PC-9 (cell line): ENCODE measurements at regions not wholly inside any gene's neighbourhood (a gene's known extent, or its start where the extent isn't known, plus 50 kb on each side); places are given as distances from the start of the nearest gene placed in this dataset.

Experiments used
- BruUV-seq: library from RNA; stranded (reverse); fragments of 400-500 nt; replicated peaks from 2 replicates; lab custom pipeline; 2021; lab: Mats Ljungman, UMichigan
- CTCF ChIA-PET: fragments of 300-600 bp; sonication (Branson Sonifier 250); formaldehyde crosslinking; loops from one replicate; lab custom pipeline; 2022; ENCODE audit warnings: antibody characterized with exemption; lab: Charles Lee
- POLR2A ChIA-PET: fragments of 300-600 bp; sonication (Branson Sonifier 250); formaldehyde crosslinking; loops from one replicate; lab custom pipeline; 2022; ENCODE audit warnings: antibody characterized with exemption; ENCODE audit not compliant: unreplicated experiment; lab: Charles Lee
- DNase-seq, 2 experiments: peaks; one replicate each; pipeline versions ENCODE4 v3.0.0 to v3.0.0-alpha.2; 2015 to 2022; ENCODE audit warnings: mixed read lengths in 1 of 2
- H2AFZ ChIP-seq: fragments of 200-600 bp; sonication (generic); 2 replicates; pipeline ENCODE4 v1.8.1; 2017; ENCODE audit warnings: antibody characterized with exemption
- H3F3A ChIP-seq: fragments of 200-600 bp; sonication (generic); 2 replicates; pipeline ENCODE4 v1.8.1; 2017; ENCODE audit warnings: antibody characterized with exemption, mild to moderate bottlenecking, low read depth; ENCODE audit not compliant: insufficient read depth
- H3K27ac ChIP-seq: fragments of 200-600 bp; sonication (generic); 2 replicates; pipeline ENCODE4 v1.6.1; 2016; ENCODE audit warnings: mixed run types
- H3K27me3 ChIP-seq: fragments of 200-600 bp; sonication (generic); 2 replicates; pipeline ENCODE4 v1.6.1; 2016; ENCODE audit warnings: low read depth, mixed run types; ENCODE audit not compliant: insufficient read depth
- H3K36me3 ChIP-seq: fragments of 200-600 bp; sonication (generic); 2 replicates; pipeline ENCODE4 v1.6.1; 2016; ENCODE audit warnings: low read depth, mixed run types
- H3K4me1 ChIP-seq: fragments of 200-600 bp; sonication (generic); replicated peaks from 2 replicates; pipeline ENCODE4 v1.6.1; 2016; ENCODE audit warnings: mixed run types; ENCODE audit not compliant: insufficient read depth
- H3K4me2 ChIP-seq: fragments of 200-600 bp; sonication (generic); 2 replicates; pipeline ENCODE4 v1.6.1; 2017; ENCODE audit warnings: mixed run types
- H3K4me3 ChIP-seq: fragments of 200-600 bp; sonication (generic); 2 replicates; pipeline ENCODE4 v1.6.1; 2016; ENCODE audit warnings: mixed run types
- H3K79me2 ChIP-seq: fragments of 200-600 bp; sonication (generic); 2 replicates; pipeline ENCODE4 v1.6.1; 2017; ENCODE audit warnings: low read depth, mixed run types
- H3K9me2 ChIP-seq: fragments of 200-600 bp; sonication (generic); 2 replicates; pipeline ENCODE4 v1.8.1; 2017; ENCODE audit warnings: mild to moderate bottlenecking; ENCODE audit not compliant: insufficient read depth
- H3K9me3 ChIP-seq: fragments of 200-600 bp; sonication (generic); 2 replicates; pipeline ENCODE4 v1.8.1; 2016; ENCODE audit warnings: low read depth; ENCODE audit not compliant: insufficient read depth
- H4K20me1 ChIP-seq: fragments of 200-600 bp; sonication (generic); 2 replicates; pipeline ENCODE4 v1.8.1; 2017; ENCODE audit not compliant: insufficient read depth
- EZH2 ChIP-seq: fragments of 200-600 bp; sonication (generic); IDR thresholded peaks from 2 replicates; pipeline ENCODE4 v1.8.0; 2017; ENCODE audit warnings: antibody characterized with exemption, low read depth
- intact Hi-C: fragments of 100-400 bp; cut with micrococcal nuclease; formaldehyde crosslinking; loops from one replicate; pipeline ENCODE4 v1.10.0; 2022; ENCODE audit not compliant: unreplicated experiment
- TF ChIP-seq, protein P1 (sequence below): fragments of 200-600 bp; sonication (generic); conservative IDR thresholded peaks from 2 replicates; pipeline ENCODE4 v1.6.1; 2017; ENCODE audit warnings: mixed run types, antibody characterized with exemption, mild to moderate bottlenecking, moderate library complexity

DNA sequence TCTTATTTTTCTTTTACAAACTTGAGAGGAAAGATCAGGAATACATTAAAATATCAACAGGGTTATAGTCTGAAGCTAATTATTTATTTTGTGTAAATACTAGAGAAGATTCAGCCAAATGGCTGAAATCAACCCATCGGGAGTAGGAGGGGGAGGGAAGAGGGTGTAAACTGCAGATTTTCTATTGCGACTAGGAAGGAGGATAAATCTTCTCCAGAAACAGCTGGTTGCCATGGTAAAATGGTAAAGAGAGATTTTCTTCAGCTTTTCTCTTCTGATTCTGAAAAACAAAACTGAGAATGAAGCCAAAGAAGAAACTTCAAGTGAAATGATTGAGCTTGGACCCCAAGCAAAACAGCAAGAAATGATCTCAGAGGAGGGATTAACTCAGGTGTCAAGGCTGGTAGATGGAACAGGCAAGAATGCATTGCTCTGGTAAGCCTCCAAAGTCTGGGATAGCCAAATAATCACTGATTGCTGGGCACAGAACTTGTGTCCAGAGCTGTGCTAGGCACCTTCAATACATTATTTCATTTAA lies 193.5 kb upstream of the SPTLC3 start:
- Histone ChIP-seq H3K4me1 (no peaks in the 10 kb centered on the region), H3F3A (no peaks in the 10 kb centered on the region), H3K9me3 (no peaks in the 10 kb centered on the region), H3K36me3 (no peaks in the 10 kb centered on the region), H3K4me3 (no peak overlapping the region), H3K27ac (no peak overlapping the region), H3K79me2 (no peaks in the 10 kb centered on the region), H4K20me1 (no peaks in the 10 kb centered on the region), H3K4me2 (no peak overlapping the region), H3K9me2 (0 out of 2 replicates have a peak, but pooled peaks cover 3% of the 10 kb centered on the region), H2AFZ (no peak overlapping the region), H3K27me3 (no peaks in the 10 kb centered on the region)
- ChIA-PET CTCF (no interaction called here), POLR2A (no interaction called here)
- intact Hi-C loops, result no loop called here
- no TSS peak for BruUV-seq
- DNase-seq, result no peak
- TF ChIP-seq EZH2, result no peak
- TF ChIP-seq, protein P1, sequence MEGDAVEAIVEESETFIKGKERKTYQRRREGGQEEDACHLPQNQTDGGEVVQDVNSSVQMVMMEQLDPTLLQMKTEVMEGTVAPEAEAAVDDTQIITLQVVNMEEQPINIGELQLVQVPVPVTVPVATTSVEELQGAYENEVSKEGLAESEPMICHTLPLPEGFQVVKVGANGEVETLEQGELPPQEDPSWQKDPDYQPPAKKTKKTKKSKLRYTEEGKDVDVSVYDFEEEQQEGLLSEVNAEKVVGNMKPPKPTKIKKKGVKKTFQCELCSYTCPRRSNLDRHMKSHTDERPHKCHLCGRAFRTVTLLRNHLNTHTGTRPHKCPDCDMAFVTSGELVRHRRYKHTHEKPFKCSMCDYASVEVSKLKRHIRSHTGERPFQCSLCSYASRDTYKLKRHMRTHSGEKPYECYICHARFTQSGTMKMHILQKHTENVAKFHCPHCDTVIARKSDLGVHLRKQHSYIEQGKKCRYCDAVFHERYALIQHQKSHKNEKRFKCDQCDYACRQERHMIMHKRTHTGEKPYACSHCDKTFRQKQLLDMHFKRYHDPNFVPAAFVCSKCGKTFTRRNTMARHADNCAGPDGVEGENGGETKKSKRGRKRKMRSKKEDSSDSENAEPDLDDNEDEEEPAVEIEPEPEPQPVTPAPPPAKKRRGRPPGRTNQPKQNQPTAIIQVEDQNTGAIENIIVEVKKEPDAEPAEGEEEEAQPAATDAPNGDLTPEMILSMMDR, result no peak

DNA sequence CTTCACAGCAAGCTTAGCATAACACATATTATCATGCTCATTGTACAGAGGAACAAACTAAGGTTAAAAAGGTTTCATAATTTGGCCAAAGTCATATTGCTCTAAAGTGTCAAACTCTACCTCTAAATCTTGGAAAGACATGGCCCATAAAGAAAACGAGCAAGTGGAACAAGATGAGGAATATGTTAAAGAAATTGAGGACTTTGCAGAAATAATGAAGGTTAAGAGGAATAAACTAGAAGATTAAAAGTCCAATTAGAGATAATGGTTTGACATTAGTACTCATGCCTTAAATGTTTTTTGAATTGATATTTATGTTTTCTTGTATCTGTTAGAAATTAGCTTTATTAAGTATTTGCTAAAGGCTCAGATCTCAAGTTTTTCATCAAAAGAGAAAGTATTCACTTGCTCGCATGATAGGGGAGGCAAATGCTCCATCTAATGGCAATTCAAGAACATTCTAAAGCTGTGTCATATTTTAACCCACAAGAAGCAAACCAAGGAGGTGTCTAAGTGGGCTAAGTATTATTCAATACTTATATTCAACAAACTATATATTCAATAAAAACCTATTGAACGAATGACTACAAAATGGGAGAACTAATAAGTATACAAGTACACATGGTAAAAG lies 192.9 kb upstream of the SPTLC3 start:
- intact Hi-C loops, result no loop called here
- Histone ChIP-seq H3K4me3 (no peak overlapping the region), H3K27ac (no peak overlapping the region), H3K36me3 (no peaks in the 10 kb centered on the region), H2AFZ (no peak overlapping the region), H3F3A (no peaks in the 10 kb centered on the region), H3K4me2 (no peak overlapping the region), H3K79me2 (no peaks in the 10 kb centered on the region), H3K4me1 (no peaks in the 10 kb centered on the region), H3K27me3 (no peaks in the 10 kb centered on the region), H3K9me3 (no peaks in the 10 kb centered on the region), H3K9me2 (0 out of 2 replicates have a peak, but pooled peaks cover 3% of the 10 kb centered on the region), H4K20me1 (no peaks in the 10 kb centered on the region)
- TF ChIP-seq, protein P1, result no peak
- no peak for TF ChIP-seq EZH2
- CTCF ChIA-PET, result no interaction called here
- POLR2A ChIA-PET, result no interaction called here
- DNase-seq, result no peak
- BruUV-seq, result no TSS peak

DNA sequence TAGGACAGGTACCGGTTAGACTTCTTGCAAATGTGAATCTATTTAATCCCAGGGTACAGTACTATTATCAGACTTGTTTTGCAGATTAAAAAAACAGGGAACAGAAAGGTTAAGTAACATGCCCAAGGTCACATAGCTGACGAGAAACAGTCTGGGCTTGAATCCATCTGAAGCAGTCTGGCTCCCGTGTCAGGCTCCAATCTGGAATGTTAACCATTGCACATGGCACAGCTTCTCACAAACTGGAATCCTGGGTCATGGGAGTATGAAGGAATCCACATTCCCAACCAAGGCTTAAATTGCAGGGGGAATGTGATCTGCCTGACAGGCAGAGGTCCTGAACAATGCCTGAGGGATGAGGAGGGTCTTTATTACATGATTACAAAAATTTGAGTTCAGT lies 187.5 kb upstream of the SPTLC3 start:
- H3K36me3 ChIP-seq, result no peaks in the 10 kb centered on the region
- H4K20me1 ChIP-seq, result no peaks in the 10 kb centered on the region
- no peaks in the 10 kb centered on the region for H3K79me2 ChIP-seq
- TF ChIP-seq, protein P1, result no peak
- no peak for TF ChIP-seq EZH2
- H3F3A ChIP-seq, result no peaks in the 10 kb centered on the region
- no peak overlapping the region for H3K27ac ChIP-seq
- no peaks in the 10 kb centered on the region for H3K9me2 ChIP-seq
- ChIA-PET CTCF (no interaction called here), POLR2A (no interaction called here)
- no peaks in the 10 kb centered on the region for H3K9me3 ChIP-seq
- BruUV-seq, result no TSS peak
- no peaks in the 10 kb centered on the region for H3K27me3 ChIP-seq
- H3K4me1 ChIP-seq, result no peaks in the 10 kb centered on the region
- H2AFZ ChIP-seq, result no peak overlapping the region
- no peak overlapping the region for H3K4me2 ChIP-seq
- DNase-seq, result no peak
- intact Hi-C loops, result no loop called here
- H3K4me3 ChIP-seq, result no peak overlapping the region
